ENCODE measurements at regions not wholly inside any gene's neighbourhood (a gene's known extent, or its start where the extent isn't known, plus 50 kb on each side); places are given as distances from the start of the nearest gene placed in this dataset.

GRCh38 chr15:35998663-35999602 is 453.0 kb upstream of the DPH6 start (continued):
- no peak for TF ChIP-seq RELB (IDR thresholded peaks at IDR 0.05; ENCODE audit: low read depth)
- TF ChIP-seq CUX1 (IDR thresholded peaks at IDR 0.05; ENCODE audit: insufficient replicate concordance, low read depth, low read length) = no peak
- TF ChIP-seq ASH2L (IDR thresholded peaks at IDR 0.05; ENCODE audit: borderline replicate concordance, low read depth) = no peak
- no peak for TF ChIP-seq RBBP5 (conservative IDR thresholded peaks at IDR 0.05)
- TF ChIP-seq HDGF (IDR thresholded peaks at IDR 0.05) = no peak
- no peak for TF ChIP-seq FOXK2 (IDR thresholded peaks at IDR 0.05)

Data from GM12878 (cell line).